IPS-NIHi7 (cell line): ENCODE measurements at regions not wholly inside any gene's neighbourhood (a gene's known extent, or its start where the extent isn't known, plus 50 kb on each side); places are given as distances from the start of the nearest gene placed in this dataset.
"Not testable (repeated sequence)": the region's sequence is repeated elsewhere in the genome, so short reads cannot be mapped to it uniquely, and the experiment has no call there.

Experiments
- DNase-seq: peaks from one replicate; pipeline ENCODE4 v3.0.0; 2012; ENCODE audit warnings: mixed read lengths; ENCODE audit errors: extremely low spot score

- not testable (repeated sequence) for DNase-seq
These were observed 71.4 kb upstream of the TLE4 start for GRCh38 chr9:79500196-79500864.

- no peak for DNase-seq
These were observed 70.2 kb upstream of the TLE4 start for GRCh38 chr9:79501546-79501945.

- DNase-seq, result no peak
These were observed 64.0 kb upstream of the TLE4 start for GRCh38 chr9:79507801-79508200.

- no peak for DNase-seq
These were observed 59.5 kb upstream of the TLE4 start for GRCh38 chr9:79512251-79512650.
